Rectal smooth muscle tissue (tissue), 1 donor: ENCODE measurements at regions not wholly inside any gene's neighbourhood (a gene's known extent, or its start where the extent isn't known, plus 50 kb on each side); places are given as distances from the start of the nearest gene placed in this dataset.

Experiments
- H3K27ac ChIP-seq: one replicate; pipeline ENCODE4 v1.7.0; 2013; ENCODE audit warnings: low read depth, low read length, inconsistent platforms
- H3K27me3 ChIP-seq: one replicate; pipeline ENCODE4 v1.7.0; 2013; ENCODE audit warnings: low read length; ENCODE audit not compliant: control insufficient read depth, insufficient read depth
- H3K36me3 ChIP-seq: one replicate; pipeline ENCODE4 v1.7.0; 2013; ENCODE audit warnings: low read length; ENCODE audit not compliant: control insufficient read depth, insufficient read depth
- H3K4me1 ChIP-seq: one replicate; pipeline ENCODE4 v1.7.0; 2013; ENCODE audit warnings: low read length; ENCODE audit not compliant: control insufficient read depth, insufficient read depth
- H3K4me3 ChIP-seq: one replicate; pipeline ENCODE4 v1.7.0; 2013; ENCODE audit warnings: low read length
- H3K9ac ChIP-seq: one replicate; pipeline ENCODE4 v1.7.0; 2013; ENCODE audit warnings: low read length

- Histone ChIP-seq H3K4me3 (no peak overlapping the region), H3K27me3 (no peaks in the 10 kb centered on the region), H3K9ac (no peak overlapping the region), H3K27ac (no peak overlapping the region), H3K4me1 (no peaks in the 10 kb centered on the region), H3K36me3 (no peaks in the 10 kb centered on the region)
Measured at GRCh38 chr2:61774351-61774750, 79.5 kb downstream of the FAM161A start.

GRCh38 chr2:61771904-61772845 lies 81.7 kb downstream of the FAM161A start:
- no peak overlapping the region for H3K4me3 ChIP-seq
- H3K27me3 ChIP-seq = no peaks in the 10 kb centered on the region
- no peaks in the 10 kb centered on the region for H3K36me3 ChIP-seq
- no peaks in the 10 kb centered on the region for H3K4me1 ChIP-seq
- H3K27ac ChIP-seq = no peak overlapping the region
- no peak overlapping the region for H3K9ac ChIP-seq

GRCh38 chr2:61770746-61771145 lies 83.1 kb downstream of the FAM161A start:
- no peak overlapping the region for H3K9ac ChIP-seq
- H3K27me3 ChIP-seq = no peaks in the 10 kb centered on the region
- H3K4me1 ChIP-seq = no peaks in the 10 kb centered on the region
- H3K27ac ChIP-seq = no peak overlapping the region
- H3K36me3 ChIP-seq = no peaks in the 10 kb centered on the region
- H3K4me3 ChIP-seq = no peak overlapping the region

GRCh38 chr2:61770298-61770697 lies 83.6 kb downstream of the FAM161A start:
- H3K27ac ChIP-seq = no peak overlapping the region
- no peaks in the 10 kb centered on the region for H3K27me3 ChIP-seq
- H3K9ac ChIP-seq = no peak overlapping the region
- no peak overlapping the region for H3K4me3 ChIP-seq
- H3K4me1 ChIP-seq = no peaks in the 10 kb centered on the region
- H3K36me3 ChIP-seq = no peaks in the 10 kb centered on the region

- Histone ChIP-seq H3K9ac (no peak overlapping the region), H3K4me3 (no peak overlapping the region), H3K27me3 (no peaks in the 10 kb centered on the region), H3K4me1 (no peaks in the 10 kb centered on the region), H3K27ac (no peak overlapping the region), H3K36me3 (no peaks in the 10 kb centered on the region)
Measured at GRCh38 chr2:61769093-61769675, 84.7 kb downstream of the FAM161A start.

GRCh38 chr2:61764035-61764800 lies 89.6 kb downstream of the FAM161A start:
- no peaks in the 10 kb centered on the region for H3K36me3 ChIP-seq
- H3K9ac ChIP-seq = peak overlapping the region; percentile 99
- peak overlapping the region; percentile 100 for H3K27ac ChIP-seq
- H3K4me3 ChIP-seq = peak overlapping the region; percentile 99
- H3K4me1 ChIP-seq = no peaks in the 10 kb centered on the region
- no peaks in the 10 kb centered on the region for H3K27me3 ChIP-seq

- H3K9ac ChIP-seq = peak overlapping the region; percentile 99
- no peaks in the 10 kb centered on the region for H3K27me3 ChIP-seq
- no peaks in the 10 kb centered on the region for H3K36me3 ChIP-seq
- H3K27ac ChIP-seq = peak overlapping the region; percentile 100
- H3K4me1 ChIP-seq = no peaks in the 10 kb centered on the region
- H3K4me3 ChIP-seq = peak overlapping the region; percentile 99
Measured at GRCh38 chr2:61763605-61764034, 90.2 kb downstream of the FAM161A start.

- Histone ChIP-seq H3K27me3 (no peaks in the 10 kb centered on the region), H3K4me1 (no peaks in the 10 kb centered on the region), H3K27ac (no peak overlapping the region), H3K4me3 (no peak overlapping the region), H3K36me3 (no peaks in the 10 kb centered on the region), H3K9ac (no peak overlapping the region)
Measured at GRCh38 chr2:61762292-61762691, 91.6 kb downstream of the FAM161A start.

GRCh38 chr2:61759718-61760117 lies 94.1 kb downstream of the FAM161A start:
- no peak overlapping the region for H3K4me3 ChIP-seq
- H3K36me3 ChIP-seq = no peaks in the 10 kb centered on the region
- no peaks in the 10 kb centered on the region for H3K27me3 ChIP-seq
- H3K9ac ChIP-seq = no peak overlapping the region
- H3K27ac ChIP-seq = no peak overlapping the region
- H3K4me1 ChIP-seq = no peaks in the 10 kb centered on the region

GRCh38 chr2:61759005-61759404 lies 94.9 kb downstream of the FAM161A start:
- Histone ChIP-seq H3K4me1 (no peaks in the 10 kb centered on the region), H3K36me3 (no peaks in the 10 kb centered on the region), H3K27me3 (no peaks in the 10 kb centered on the region), H3K4me3 (no peak overlapping the region), H3K27ac (no peak overlapping the region), H3K9ac (no peak overlapping the region)

- no peak overlapping the region for H3K4me3 ChIP-seq
- H3K36me3 ChIP-seq = no peaks in the 10 kb centered on the region
- H3K4me1 ChIP-seq = no peaks in the 10 kb centered on the region
- no peak overlapping the region for H3K9ac ChIP-seq
- H3K27me3 ChIP-seq = no peaks in the 10 kb centered on the region
- H3K27ac ChIP-seq = no peak overlapping the region
Measured at GRCh38 chr2:61758159-61758558, 95.7 kb downstream of the FAM161A start.

- Histone ChIP-seq H3K36me3 (no peaks in the 10 kb centered on the region), H3K27ac (no peak overlapping the region), H3K4me1 (no peaks in the 10 kb centered on the region), H3K4me3 (no peak overlapping the region), H3K27me3 (no peaks in the 10 kb centered on the region), H3K9ac (no peak overlapping the region)
Measured at GRCh38 chr2:61753512-61753911, 100.3 kb downstream of the FAM161A start.
